Fibroblast of lung (primary cell): ENCODE measurements at regions not wholly inside any gene's neighbourhood (a gene's known extent, or its start where the extent isn't known, plus 50 kb on each side); places are given as distances from the start of the nearest gene placed in this dataset.

ENCODE experiments used
- CTCF ChIP-seq, 2 donors: IDR thresholded peaks in 1 of 2; conservative IDR thresholded peaks in 1 of 2; 1 replicate in 1 of 2; 2 replicates in 1 of 2; pipeline ENCODE4 v1.5.1; 2011 to 2012; ENCODE audit warnings: low read length in 2 of 2, control low read depth in 1 of 2, inconsistent platforms in 1 of 2, low read depth in 1 of 2, mild to moderate bottlenecking in 1 of 2
- EZH2 ChIP-seq: IDR thresholded peaks from 2 replicates; pipeline ENCODE4 v1.5.1; 2012; ENCODE audit warnings: low read length, control low read depth, mild to moderate bottlenecking; ENCODE audit errors: missing control alignments

GRCh38 chr1:170316270-170316669, 170.5 kb downstream of the NTMT2 start:
- TF ChIP-seq CTCF (conservative IDR thresholded peaks at IDR 0.05 in 1 of 2, IDR thresholded peaks at IDR 0.05 in 1 of 2; ENCODE audit: low read depth in 1 of 2, low read length in 2 of 2) (no peak), EZH2 (no peak)
